H1 (cell line): ENCODE measurements at regions not wholly inside any gene's neighbourhood (a gene's known extent, or its start where the extent isn't known, plus 50 kb on each side); places are given as distances from the start of the nearest gene placed in this dataset.

Experiments
- CHD1 ChIP-seq: IDR thresholded peaks from 2 replicates; pipeline ENCODE4 v1.6.1; 2012; ENCODE audit warnings: low read depth, low read length, improper control_type of control experiment
- EGR1 ChIP-seq: IDR thresholded peaks from 2 replicates; pipeline ENCODE4 v1.6.1; 2011; ENCODE audit warnings: low read depth, low read length, borderline replicate concordance
- KDM4A ChIP-seq: IDR thresholded peaks from one replicate; pipeline ENCODE4 v1.7.1; 2012; ENCODE audit warnings: low read depth, mild to moderate bottlenecking, moderate library complexity, low read length, inconsistent platforms; ENCODE audit not compliant: severe bottlenecking
- MAFK ChIP-seq: IDR thresholded peaks from 2 replicates; pipeline ENCODE4 v1.6.1; 2012; ENCODE audit warnings: low read depth, mild to moderate bottlenecking, improper control_type of control experiment, low read length
- PHF8 ChIP-seq: fragments of 200-600 bp; sonication (generic); conservative IDR thresholded peaks from 2 replicates; pipeline ENCODE4 v1.7.1; 2012; ENCODE audit warnings: low read depth, mild to moderate bottlenecking, inconsistent platforms, low read length, moderate library complexity
- POU5F1 ChIP-seq: IDR thresholded peaks from 2 replicates; pipeline ENCODE4 v1.6.1; 2011; ENCODE audit warnings: low read depth, mild to moderate bottlenecking, low read length, moderate library complexity
- SRF ChIP-seq: IDR thresholded peaks from 2 replicates; pipeline ENCODE4 v1.6.1; 2011; ENCODE audit warnings: mild to moderate bottlenecking, low read depth, low read length, moderate library complexity
- TAF1 ChIP-seq: IDR thresholded peaks from 2 replicates; pipeline ENCODE4 v1.6.1; 2011; ENCODE audit warnings: mild to moderate bottlenecking, low read depth, low read length
- TAF7 ChIP-seq: optimal IDR thresholded peaks from 2 replicates; pipeline ENCODE3; 2011; ENCODE audit warnings: low read depth, mild to moderate bottlenecking, inconsistent platforms, low read length, moderate library complexity, borderline replicate concordance
- ZNF274 ChIP-seq: IDR thresholded peaks from 2 replicates; pipeline ENCODE4 v1.7.0; 2012; ENCODE audit warnings: low read length, borderline replicate concordance; ENCODE audit errors: extremely low read depth
- TF ChIP-seq, protein P1 (sequence below): fragments of 300-600 bp; sonication (generic); IDR thresholded peaks from 2 replicates; pipeline ENCODE4 v1.7.1; 2012; ENCODE audit warnings: low read length, moderate library complexity, mild to moderate bottlenecking, inconsistent platforms; ENCODE audit not compliant: insufficient replicate concordance
- TF ChIP-seq, protein P2 (sequence below): IDR thresholded peaks from 2 replicates; pipeline ENCODE4 v1.6.1; 2011; ENCODE audit warnings: low read length, improper control_type of control experiment

DNA sequence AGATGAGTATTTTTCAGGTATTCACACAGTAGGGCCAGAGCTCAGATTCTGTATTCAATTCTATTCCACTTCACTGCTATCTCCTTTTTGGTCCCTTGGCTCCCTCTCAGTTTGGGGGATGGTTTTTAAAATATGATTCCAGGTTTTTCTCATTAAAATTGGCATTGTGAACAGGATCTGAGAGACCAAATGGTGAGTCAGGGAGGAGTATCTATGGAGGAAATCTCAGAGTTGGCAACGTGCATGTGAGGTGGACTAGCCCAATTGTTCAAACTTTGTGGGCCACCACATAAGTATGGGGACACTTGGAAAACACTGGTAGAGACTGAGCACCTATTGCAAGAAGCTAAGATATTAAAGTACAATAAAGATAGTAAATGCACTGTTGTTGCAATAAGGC lies 53.9 kb upstream of the TTC14 start (continued):
- TF ChIP-seq, protein P1, sequence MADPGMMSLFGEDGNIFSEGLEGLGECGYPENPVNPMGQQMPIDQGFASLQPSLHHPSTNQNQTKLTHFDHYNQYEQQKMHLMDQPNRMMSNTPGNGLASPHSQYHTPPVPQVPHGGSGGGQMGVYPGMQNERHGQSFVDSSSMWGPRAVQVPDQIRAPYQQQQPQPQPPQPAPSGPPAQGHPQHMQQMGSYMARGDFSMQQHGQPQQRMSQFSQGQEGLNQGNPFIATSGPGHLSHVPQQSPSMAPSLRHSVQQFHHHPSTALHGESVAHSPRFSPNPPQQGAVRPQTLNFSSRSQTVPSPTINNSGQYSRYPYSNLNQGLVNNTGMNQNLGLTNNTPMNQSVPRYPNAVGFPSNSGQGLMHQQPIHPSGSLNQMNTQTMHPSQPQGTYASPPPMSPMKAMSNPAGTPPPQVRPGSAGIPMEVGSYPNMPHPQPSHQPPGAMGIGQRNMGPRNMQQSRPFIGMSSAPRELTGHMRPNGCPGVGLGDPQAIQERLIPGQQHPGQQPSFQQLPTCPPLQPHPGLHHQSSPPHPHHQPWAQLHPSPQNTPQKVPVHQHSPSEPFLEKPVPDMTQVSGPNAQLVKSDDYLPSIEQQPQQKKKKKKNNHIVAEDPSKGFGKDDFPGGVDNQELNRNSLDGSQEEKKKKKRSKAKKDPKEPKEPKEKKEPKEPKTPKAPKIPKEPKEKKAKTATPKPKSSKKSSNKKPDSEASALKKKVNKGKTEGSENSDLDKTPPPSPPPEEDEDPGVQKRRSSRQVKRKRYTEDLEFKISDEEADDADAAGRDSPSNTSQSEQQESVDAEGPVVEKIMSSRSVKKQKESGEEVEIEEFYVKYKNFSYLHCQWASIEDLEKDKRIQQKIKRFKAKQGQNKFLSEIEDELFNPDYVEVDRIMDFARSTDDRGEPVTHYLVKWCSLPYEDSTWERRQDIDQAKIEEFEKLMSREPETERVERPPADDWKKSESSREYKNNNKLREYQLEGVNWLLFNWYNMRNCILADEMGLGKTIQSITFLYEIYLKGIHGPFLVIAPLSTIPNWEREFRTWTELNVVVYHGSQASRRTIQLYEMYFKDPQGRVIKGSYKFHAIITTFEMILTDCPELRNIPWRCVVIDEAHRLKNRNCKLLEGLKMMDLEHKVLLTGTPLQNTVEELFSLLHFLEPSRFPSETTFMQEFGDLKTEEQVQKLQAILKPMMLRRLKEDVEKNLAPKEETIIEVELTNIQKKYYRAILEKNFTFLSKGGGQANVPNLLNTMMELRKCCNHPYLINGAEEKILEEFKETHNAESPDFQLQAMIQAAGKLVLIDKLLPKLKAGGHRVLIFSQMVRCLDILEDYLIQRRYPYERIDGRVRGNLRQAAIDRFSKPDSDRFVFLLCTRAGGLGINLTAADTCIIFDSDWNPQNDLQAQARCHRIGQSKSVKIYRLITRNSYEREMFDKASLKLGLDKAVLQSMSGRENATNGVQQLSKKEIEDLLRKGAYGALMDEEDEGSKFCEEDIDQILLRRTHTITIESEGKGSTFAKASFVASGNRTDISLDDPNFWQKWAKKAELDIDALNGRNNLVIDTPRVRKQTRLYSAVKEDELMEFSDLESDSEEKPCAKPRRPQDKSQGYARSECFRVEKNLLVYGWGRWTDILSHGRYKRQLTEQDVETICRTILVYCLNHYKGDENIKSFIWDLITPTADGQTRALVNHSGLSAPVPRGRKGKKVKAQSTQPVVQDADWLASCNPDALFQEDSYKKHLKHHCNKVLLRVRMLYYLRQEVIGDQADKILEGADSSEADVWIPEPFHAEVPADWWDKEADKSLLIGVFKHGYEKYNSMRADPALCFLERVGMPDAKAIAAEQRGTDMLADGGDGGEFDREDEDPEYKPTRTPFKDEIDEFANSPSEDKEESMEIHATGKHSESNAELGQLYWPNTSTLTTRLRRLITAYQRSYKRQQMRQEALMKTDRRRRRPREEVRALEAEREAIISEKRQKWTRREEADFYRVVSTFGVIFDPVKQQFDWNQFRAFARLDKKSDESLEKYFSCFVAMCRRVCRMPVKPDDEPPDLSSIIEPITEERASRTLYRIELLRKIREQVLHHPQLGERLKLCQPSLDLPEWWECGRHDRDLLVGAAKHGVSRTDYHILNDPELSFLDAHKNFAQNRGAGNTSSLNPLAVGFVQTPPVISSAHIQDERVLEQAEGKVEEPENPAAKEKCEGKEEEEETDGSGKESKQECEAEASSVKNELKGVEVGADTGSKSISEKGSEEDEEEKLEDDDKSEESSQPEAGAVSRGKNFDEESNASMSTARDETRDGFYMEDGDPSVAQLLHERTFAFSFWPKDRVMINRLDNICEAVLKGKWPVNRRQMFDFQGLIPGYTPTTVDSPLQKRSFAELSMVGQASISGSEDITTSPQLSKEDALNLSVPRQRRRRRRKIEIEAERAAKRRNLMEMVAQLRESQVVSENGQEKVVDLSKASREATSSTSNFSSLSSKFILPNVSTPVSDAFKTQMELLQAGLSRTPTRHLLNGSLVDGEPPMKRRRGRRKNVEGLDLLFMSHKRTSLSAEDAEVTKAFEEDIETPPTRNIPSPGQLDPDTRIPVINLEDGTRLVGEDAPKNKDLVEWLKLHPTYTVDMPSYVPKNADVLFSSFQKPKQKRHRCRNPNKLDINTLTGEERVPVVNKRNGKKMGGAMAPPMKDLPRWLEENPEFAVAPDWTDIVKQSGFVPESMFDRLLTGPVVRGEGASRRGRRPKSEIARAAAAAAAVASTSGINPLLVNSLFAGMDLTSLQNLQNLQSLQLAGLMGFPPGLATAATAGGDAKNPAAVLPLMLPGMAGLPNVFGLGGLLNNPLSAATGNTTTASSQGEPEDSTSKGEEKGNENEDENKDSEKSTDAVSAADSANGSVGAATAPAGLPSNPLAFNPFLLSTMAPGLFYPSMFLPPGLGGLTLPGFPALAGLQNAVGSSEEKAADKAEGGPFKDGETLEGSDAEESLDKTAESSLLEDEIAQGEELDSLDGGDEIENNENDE = no peak
- TF ChIP-seq SRF (no peak), TAF1 (no peak), POU5F1 (no peak), MAFK (no peak), ZNF274 (no peak), EGR1 (no peak), PHF8 (no peak), TAF7 (no peak), KDM4A (no peak), CHD1 (no peak)
- TF ChIP-seq, protein P2, sequence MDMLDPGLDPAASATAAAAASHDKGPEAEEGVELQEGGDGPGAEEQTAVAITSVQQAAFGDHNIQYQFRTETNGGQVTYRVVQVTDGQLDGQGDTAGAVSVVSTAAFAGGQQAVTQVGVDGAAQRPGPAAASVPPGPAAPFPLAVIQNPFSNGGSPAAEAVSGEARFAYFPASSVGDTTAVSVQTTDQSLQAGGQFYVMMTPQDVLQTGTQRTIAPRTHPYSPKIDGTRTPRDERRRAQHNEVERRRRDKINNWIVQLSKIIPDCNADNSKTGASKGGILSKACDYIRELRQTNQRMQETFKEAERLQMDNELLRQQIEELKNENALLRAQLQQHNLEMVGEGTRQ = no peak
